VCaP (cell line): ENCODE measurements at regions not wholly inside any gene's neighbourhood (a gene's known extent, or its start where the extent isn't known, plus 50 kb on each side); places are given as distances from the start of the nearest gene placed in this dataset.

Experiments
- H3K27ac ChIP-seq: fragments of 450-650 bp; 2 replicates; pipeline ENCODE4 v1.5.1; 2017
- CTCF ChIP-seq: fragments of 450-650 bp; conservative IDR thresholded peaks from 2 replicates; pipeline ENCODE4 v1.5.1; 2017; ENCODE audit warnings: mild to moderate bottlenecking, moderate library complexity

GRCh38 chr13:89980896-89981295, 1366.6 kb upstream of the MIR17HG start:
- no peak overlapping the region for H3K27ac ChIP-seq
- no peak for TF ChIP-seq CTCF

DNA sequence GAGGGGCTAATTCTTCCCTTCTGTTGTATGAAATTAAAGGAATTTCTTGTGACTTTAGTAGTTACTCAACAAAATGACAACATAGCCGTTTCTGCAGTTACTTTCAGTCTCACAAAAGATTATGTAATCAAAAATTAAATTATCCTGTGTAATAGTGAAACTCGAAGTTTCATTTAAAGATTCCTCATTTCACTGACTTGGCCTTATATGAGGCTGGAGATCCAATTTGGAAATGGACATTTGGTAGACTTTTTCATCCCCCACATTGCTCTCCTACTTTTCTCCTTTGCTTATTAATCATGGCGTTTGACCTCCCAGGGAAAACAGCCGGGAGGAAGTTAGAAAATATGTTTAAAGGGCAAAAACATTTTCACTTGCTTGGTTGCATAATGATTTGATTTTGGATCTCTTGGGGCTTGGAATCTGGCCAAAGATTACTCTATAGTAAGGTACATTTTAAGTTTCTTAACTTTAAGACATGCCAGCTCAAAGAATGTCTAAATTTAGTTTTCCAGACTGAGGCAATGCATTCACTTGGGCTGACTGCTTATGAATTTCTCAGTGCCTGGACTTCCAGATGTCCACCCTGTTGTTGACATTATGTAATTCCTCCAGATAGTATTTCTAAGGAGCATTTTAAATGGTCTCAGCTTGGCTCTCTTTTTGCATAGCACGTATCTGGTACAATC, 1364.9 kb upstream of the MIR17HG start:
- TF ChIP-seq CTCF: no peak
- no peak overlapping the region for H3K27ac ChIP-seq

GRCh38 chr13:89988206-89988605, 1359.3 kb upstream of the MIR17HG start:
- no peak for TF ChIP-seq CTCF
- no peak overlapping the region for H3K27ac ChIP-seq

GRCh38 chr13:90003566-90003965, 1343.9 kb upstream of the MIR17HG start:
- no peak overlapping the region for H3K27ac ChIP-seq
- no peak for TF ChIP-seq CTCF

DNA sequence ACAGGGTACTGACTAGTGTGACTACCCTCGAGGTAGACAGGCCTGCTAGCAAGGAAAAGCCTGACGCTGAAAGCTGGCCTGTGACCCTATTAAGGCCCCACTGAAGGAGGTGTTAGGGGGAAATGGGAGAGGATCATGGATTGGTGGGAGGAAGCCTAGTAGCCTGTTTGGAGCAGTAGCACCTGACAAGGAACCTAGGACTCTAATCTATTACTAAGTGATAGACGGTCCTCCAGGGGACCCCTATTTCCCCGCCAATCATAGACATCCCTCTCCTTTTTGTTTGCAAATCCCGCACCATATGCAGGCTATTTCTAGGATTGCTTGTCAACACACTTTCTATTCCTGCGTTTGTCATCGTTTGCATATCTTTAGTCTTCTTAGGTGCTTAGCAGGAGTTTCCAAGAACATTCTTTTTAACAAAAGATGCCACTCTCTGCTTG, 1338.8 kb upstream of the MIR17HG start:
- TF ChIP-seq CTCF: no peak
- H3K27ac ChIP-seq: no peak overlapping the region

- no peak overlapping the region for H3K27ac ChIP-seq
Measured at GRCh38 chr13:90014038-90014437, 1333.4 kb upstream of the MIR17HG start.

More at GRCh38 chr13:90014038-90014437, 1333.4 kb upstream of the MIR17HG start:
- no peak for TF ChIP-seq CTCF
